Activated CD4-positive, alpha-beta memory T cell treated with anti-CD3 and anti-CD28 coated beads for 36 hours (primary cell): ENCODE measurements at regions not wholly inside any gene's neighbourhood (a gene's known extent, or its start where the extent isn't known, plus 50 kb on each side); places are given as distances from the start of the nearest gene placed in this dataset.
"Not testable (repeated sequence)": the region's sequence is repeated elsewhere in the genome, so short reads cannot be mapped to it uniquely, and the experiment has no call there.

ENCODE experiments used
- CTCF ChIA-PET: fragments of 350-600 bp; sonication (Branson Sonifier 250); formaldehyde crosslinking; loops from one replicate; lab custom pipeline; 2021; ENCODE audit warnings: antibody characterized with exemption, inconsistent platforms; lab: Charles Lee
- POLR2A ChIA-PET: fragments of 350-600 bp; sonication (Branson Sonifier 250); formaldehyde crosslinking; loops from one replicate; lab custom pipeline; 2021; ENCODE audit warnings: antibody characterized with exemption; lab: Charles Lee
- DNase-seq: peaks from one replicate; pipeline ENCODE4 v3.0.0-alpha.2; 2020
- H3K27ac Mint-ChIP-seq: one replicate; pipeline ENCODE4 v1.8.0; 2021; ENCODE audit warnings: mixed read lengths
- H3K27me3 Mint-ChIP-seq: one replicate; pipeline ENCODE4 v1.8.0; 2021; ENCODE audit warnings: mixed read lengths
- H3K36me3 Mint-ChIP-seq: one replicate; pipeline ENCODE4 v1.8.0; 2021; ENCODE audit warnings: mixed read lengths
- H3K4me1 Mint-ChIP-seq: one replicate; pipeline ENCODE4 v1.8.0; 2021; ENCODE audit warnings: low read depth, mixed read lengths
- H3K4me3 Mint-ChIP-seq: one replicate; pipeline ENCODE4 v1.8.0; 2021; ENCODE audit warnings: mild to moderate bottlenecking, mixed read lengths
- H3K9me3 Mint-ChIP-seq: one replicate; pipeline ENCODE4 v1.8.0; 2021; ENCODE audit warnings: mixed read lengths
- intact Hi-C: fragments of 100-400 bp; cut with micrococcal nuclease; formaldehyde crosslinking; loops from one replicate; pipeline ENCODE4 v1.15.1; 2023

DNA sequence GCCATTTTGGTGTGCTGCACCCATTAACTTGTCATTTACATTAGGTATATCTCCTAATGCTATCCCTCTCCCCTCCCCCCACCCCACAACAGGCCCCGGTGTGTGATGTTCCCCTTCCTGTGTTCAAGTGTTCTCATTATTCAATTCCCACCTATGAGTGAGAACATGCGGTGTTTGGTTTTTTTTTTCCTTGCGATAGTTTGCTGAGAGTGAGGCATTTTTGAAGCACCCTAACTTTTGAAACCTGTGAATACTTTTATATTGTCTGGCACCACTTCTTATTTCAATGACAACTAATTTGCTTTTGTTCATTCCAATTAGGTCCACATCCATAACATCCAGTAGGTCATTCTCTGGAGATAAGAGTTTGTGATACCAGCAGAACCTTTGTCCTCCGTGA, 244.0 kb upstream of the PTGER4 start:
- ChIA-PET POLR2A (interaction anchor here (2.5 to 3.9 kb wide), 2 partner anchors 25 to 29 kb away, joined by 18 to 27 read pairs; no protein-coding TSS in a partner anchor), CTCF (interaction anchor here (0.6 kb wide), 1 partner anchor 331 kb away, joined by 3 read pairs; no protein-coding TSS in a partner anchor)
- intact Hi-C loops = loop anchor here (1.0 to 2.0 kb wide), 5 partner anchors 7 to 243 kb away; partner anchors contain the start of gene PTGER4
- H3K27me3 Mint-ChIP-seq, DNase-seq, H3K36me3 Mint-ChIP-seq, H3K9me3 Mint-ChIP-seq: not testable (repeated sequence)
- peaks cover 59% of the 10 kb centered on the region for H3K4me1 Mint-ChIP-seq
- H3K27ac Mint-ChIP-seq = peak overlapping the region; percentile 86
- H3K4me3 Mint-ChIP-seq = peak overlapping the region; percentile 11

DNA sequence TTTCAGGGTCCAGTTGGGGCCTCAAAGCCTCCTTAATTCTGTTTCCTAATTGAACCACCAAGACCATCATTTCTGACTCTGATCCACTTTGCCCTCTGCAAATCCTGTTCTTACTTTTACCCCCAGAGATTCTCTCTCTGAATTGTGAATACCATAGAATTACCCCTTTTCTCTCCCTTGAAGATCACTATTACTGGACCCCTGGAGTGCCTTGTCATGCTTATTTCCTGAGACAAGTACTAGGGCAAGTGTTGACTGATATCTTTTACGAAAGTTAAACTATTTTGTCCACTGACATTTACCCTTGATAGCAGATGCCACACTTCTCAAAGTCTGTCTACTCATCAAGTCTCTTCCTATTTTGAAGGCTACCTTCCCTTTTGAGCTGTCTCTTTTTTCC, 246.9 kb upstream of the PTGER4 start:
- ChIA-PET CTCF (no interaction called here), POLR2A (no interaction called here)
- no peak overlapping the region for H3K27ac Mint-ChIP-seq
- peaks cover 74% of the 10 kb centered on the region for H3K4me1 Mint-ChIP-seq
- DNase-seq = no peak
- no peak overlapping the region for H3K4me3 Mint-ChIP-seq
- no peaks in the 10 kb centered on the region for H3K36me3 Mint-ChIP-seq
- intact Hi-C loops = no loop called here
- no peaks in the 10 kb centered on the region for H3K27me3 Mint-ChIP-seq
- H3K9me3 Mint-ChIP-seq = no peaks in the 10 kb centered on the region

- Mint-ChIP-seq H3K36me3 (no peaks in the 10 kb centered on the region), H3K4me1 (peaks cover 64% of the 10 kb centered on the region), H3K27ac (no peak overlapping the region), H3K27me3 (no peaks in the 10 kb centered on the region), H3K4me3 (no peak overlapping the region), H3K9me3 (no peaks in the 10 kb centered on the region)
- POLR2A ChIA-PET = interaction anchor here (0.9 to 1.4 kb wide), 2 partner anchors 30 to 48 kb away, joined by 3 to 4 read pairs; no protein-coding TSS in a partner anchor
- DNase-seq = no peak
- intact Hi-C loops = no loop called here
- CTCF ChIA-PET = interaction anchor here (0.8 to 2.0 kb wide), 2 partner anchors 10 to 24 kb away, joined by 3 to 5 read pairs; no protein-coding TSS in a partner anchor
Observed at GRCh38 chr5:40431734-40432133, 248.0 kb upstream of the PTGER4 start.

DNA sequence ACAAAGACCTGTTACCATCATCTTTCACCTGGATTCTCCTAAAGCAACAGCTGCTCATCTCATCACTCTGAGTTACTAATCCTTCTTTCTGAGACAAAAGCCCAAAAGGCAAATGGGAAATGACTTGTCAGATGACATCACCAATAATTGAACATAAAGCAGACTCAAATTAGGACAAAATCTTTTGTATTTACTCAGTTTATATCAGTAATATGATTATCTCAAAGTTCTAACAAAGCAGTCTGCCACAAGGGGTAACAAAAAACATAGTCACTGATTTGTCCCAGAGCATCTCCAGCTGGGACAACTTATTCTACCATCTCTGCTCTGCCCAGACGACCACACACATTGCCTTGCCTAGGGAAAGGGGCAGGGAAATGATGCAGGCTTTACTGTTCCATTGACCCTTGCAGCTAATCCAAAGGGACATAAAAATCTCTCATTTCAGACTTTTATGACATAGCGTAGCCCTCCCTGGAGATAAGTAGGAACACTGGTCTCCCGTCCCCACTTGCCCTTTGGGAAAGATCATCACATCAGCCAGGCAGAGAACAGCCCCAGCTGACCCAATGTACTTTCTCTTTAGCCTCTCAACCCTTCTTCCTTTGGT, 249.5 kb upstream of the PTGER4 start:
- no peak for DNase-seq
- Mint-ChIP-seq H3K27me3 (no peaks in the 10 kb centered on the region), H3K27ac (peak overlapping the region; percentile 75), H3K4me3 (no peak overlapping the region), H3K9me3 (peaks cover 4% of the 10 kb centered on the region), H3K4me1 (peaks cover 49% of the 10 kb centered on the region), H3K36me3 (no peaks in the 10 kb centered on the region)
- POLR2A ChIA-PET = interaction anchor here (0.9 to 1.7 kb wide), 6 partner anchors 11 to 75 kb away, joined by 3 to 8 read pairs (median 4); no protein-coding TSS in a partner anchor
- CTCF ChIA-PET = interaction anchor here (0.8 to 2.1 kb wide), 5 partner anchors 11 to 482 kb away, joined by 3 to 5 read pairs (median 4); no protein-coding TSS in a partner anchor
- intact Hi-C loops = no loop called here

DNA sequence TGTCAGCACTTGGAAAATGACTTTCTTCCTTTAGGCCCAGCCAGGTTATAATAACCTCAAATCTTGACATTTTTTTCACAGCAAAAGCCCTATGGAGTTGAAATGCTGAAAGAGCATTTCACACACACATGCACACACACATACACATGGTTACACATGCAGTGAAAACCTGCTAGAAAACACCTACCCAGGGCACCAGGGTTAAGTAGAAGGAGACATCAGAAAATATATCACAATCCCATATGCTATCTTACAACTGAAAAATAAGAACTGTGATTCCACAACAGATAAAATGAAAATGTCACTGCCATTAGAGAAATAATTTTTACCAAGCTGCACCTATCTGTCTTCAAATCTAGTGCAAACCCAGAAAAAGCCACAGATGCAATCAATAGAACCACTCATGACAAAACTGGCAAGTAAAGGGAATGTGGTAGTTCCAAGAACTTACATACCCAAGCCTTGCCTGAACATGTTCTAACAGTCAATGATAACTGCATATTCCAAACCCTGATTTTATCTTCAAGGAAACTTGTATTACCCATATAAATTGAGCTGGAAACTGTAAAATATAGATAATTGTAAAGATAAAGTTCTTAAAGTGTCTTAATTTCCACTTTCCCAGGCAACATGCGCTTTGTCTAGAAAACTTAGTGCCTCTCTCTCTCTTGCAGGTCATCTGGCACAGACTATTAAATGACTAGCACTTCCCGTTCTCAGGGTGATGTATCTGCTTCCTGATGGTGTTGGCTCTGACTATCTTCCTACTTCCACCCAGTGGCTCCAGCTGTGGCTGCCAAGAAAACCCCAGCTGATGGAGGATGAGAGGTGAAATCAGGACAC, 250.2 kb upstream of the PTGER4 start:
- Mint-ChIP-seq H3K27me3 (no peaks in the 10 kb centered on the region), H3K36me3 (no peaks in the 10 kb centered on the region), H3K27ac (peak overlapping the region; percentile 75), H3K4me3 (no peak overlapping the region), H3K4me1 (peaks cover 43% of the 10 kb centered on the region), H3K9me3 (peaks cover 4% of the 10 kb centered on the region)
- ChIA-PET POLR2A (interaction anchor here (0.9 to 1.7 kb wide), 4 partner anchors 12 to 61 kb away, joined by 3 to 8 read pairs (median 4); no protein-coding TSS in a partner anchor), CTCF (interaction anchor here (0.8 to 2.1 kb wide), 4 partner anchors 19 to 481 kb away, joined by 3 to 4 read pairs (median 4); no protein-coding TSS in a partner anchor)
- peak; percentile 56 for DNase-seq
- intact Hi-C loops = loop anchor here (1.0 kb wide), 1 partner anchor 19 kb away; no protein-coding TSS in a partner anchor

DNA sequence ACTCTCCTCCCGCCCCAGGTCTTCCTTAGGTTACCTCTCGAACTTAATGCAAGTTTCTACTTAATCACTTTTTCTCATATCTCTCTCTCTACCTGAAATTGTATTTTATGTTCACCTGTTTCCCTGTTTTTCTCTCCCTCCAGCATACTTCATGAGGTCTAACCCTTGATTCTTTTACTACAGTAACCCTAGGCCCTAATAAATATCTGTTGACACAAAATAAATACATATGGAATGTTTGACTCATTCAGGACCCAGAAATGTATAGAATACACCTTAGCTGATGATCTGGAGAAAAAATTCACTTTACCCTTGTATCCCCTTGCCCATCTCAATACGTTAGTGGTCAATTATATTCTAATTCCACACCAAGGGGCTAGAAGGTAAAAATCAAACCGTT, 250.9 kb upstream of the PTGER4 start:
- intact Hi-C loops = loop anchor here (1.0 kb wide), 2 partner anchors 7 to 19 kb away; no protein-coding TSS in a partner anchor
- no peaks in the 10 kb centered on the region for H3K27me3 Mint-ChIP-seq
- H3K27ac Mint-ChIP-seq = no peak overlapping the region
- H3K4me3 Mint-ChIP-seq = no peak overlapping the region
- H3K9me3 Mint-ChIP-seq = peaks cover 4% of the 10 kb centered on the region
- ChIA-PET CTCF (interaction anchor here (0.6 to 1.5 kb wide), 2 partner anchors 43 to 450 kb away, joined by 3 read pairs; no protein-coding TSS in a partner anchor), POLR2A (interaction anchor here (1.0 to 1.5 kb wide), 2 partner anchors 8 to 59 kb away, joined by 3 to 7 read pairs; no protein-coding TSS in a partner anchor)
- peaks cover 38% of the 10 kb centered on the region for H3K4me1 Mint-ChIP-seq
- H3K36me3 Mint-ChIP-seq = no peaks in the 10 kb centered on the region
- no peak for DNase-seq

DNA sequence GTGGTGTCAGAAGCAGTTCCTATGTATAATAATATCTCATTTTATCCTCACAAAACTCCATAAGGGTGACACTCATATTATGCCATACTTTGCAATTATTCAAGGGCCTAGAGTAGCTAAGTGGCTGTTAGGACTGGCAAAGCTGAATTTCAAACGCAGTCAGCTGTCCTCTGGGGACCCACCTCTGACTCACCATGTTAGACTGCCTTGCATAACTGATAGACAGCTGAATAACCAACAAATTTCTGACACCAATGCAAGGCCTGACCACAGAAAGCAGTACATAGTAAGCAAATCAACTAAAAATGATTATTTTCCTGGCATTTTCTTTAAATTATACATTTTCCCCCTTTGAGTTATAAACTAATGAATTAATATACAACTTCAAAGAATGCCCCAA, 251.6 kb upstream of the PTGER4 start:
- Mint-ChIP-seq H3K4me1 (peaks cover 34% of the 10 kb centered on the region), H3K4me3 (no peak overlapping the region), H3K27ac (no peak overlapping the region), H3K27me3 (no peaks in the 10 kb centered on the region), H3K36me3 (no peaks in the 10 kb centered on the region), H3K9me3 (peaks cover 4% of the 10 kb centered on the region)
- intact Hi-C loops = loop anchor here (1.0 kb wide), 1 partner anchor 8 kb away; no protein-coding TSS in a partner anchor
- ChIA-PET CTCF (interaction anchor here (0.6 to 1.2 kb wide), 2 partner anchors 13 to 449 kb away, joined by 3 read pairs; no protein-coding TSS in a partner anchor), POLR2A (interaction anchor here (0.9 to 1.5 kb wide), 3 partner anchors 9 to 59 kb away, joined by 3 to 7 read pairs (median 3); no protein-coding TSS in a partner anchor)
- peak; percentile 50 for DNase-seq

GRCh38 chr5:40417046-40417810, 262.5 kb upstream of the PTGER4 start:
- DNase-seq, intact Hi-C loops, H3K4me3 Mint-ChIP-seq, H3K4me1 Mint-ChIP-seq, POLR2A ChIA-PET, CTCF ChIA-PET, H3K27me3 Mint-ChIP-seq, H3K36me3 Mint-ChIP-seq, H3K27ac Mint-ChIP-seq: not testable (repeated sequence)
- H3K9me3 Mint-ChIP-seq = peaks cover 19% of the 10 kb centered on the region

DNA sequence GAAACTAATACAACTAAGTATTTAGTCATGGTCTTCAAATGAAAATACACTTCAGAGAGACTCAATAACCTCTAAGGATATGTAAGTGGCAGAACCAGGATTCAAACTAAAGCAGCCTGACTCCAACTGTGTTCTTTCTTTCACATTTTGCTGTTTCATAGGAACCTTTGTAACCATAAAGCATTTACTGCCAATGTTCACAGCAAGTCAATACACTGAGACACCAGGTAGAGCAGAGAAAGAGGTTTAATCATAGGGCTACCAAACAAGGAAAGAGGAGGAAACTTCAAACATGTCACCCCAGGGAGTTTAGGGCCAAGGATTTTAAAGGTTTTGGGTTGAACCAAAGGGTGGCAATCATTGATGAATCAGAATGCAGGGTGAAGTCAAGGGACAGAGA, 263.1 kb upstream of the PTGER4 start:
- CTCF ChIA-PET = no interaction called here
- POLR2A ChIA-PET = no interaction called here
- DNase-seq = no peak
- intact Hi-C loops = no loop called here
- H3K4me1 Mint-ChIP-seq = peaks cover 6% of the 10 kb centered on the region
- H3K4me3 Mint-ChIP-seq = no peak overlapping the region
- H3K27me3 Mint-ChIP-seq = no peaks in the 10 kb centered on the region
- no peak overlapping the region for H3K27ac Mint-ChIP-seq
- peaks cover 12% of the 10 kb centered on the region for H3K9me3 Mint-ChIP-seq
- peaks cover 3% of the 10 kb centered on the region for H3K36me3 Mint-ChIP-seq

DNA sequence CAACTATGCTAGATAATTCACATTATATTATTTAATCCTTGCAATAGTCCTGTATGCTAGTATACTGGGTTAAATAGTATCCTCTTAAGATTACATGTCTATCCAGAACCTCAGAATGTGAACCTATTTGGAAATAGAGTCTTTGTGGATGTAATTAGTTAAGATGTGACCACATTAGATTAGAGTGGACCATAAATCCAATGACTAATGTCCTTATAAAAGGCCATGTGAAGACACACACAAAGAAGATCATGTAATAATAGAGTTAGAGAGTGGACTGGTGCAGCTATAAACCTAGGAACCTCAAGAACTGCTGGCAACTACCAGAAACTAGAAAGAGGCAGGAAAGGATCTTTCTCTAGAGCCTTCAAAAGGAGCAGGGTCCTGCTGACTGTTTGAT, 263.6 kb upstream of the PTGER4 start:
- Mint-ChIP-seq H3K9me3 (peaks cover 10% of the 10 kb centered on the region), H3K4me3 (no peak overlapping the region), H3K36me3 (peaks cover 5% of the 10 kb centered on the region), H3K4me1 (peaks cover 11% of the 10 kb centered on the region), H3K27me3 (no peaks in the 10 kb centered on the region), H3K27ac (no peak overlapping the region)
- CTCF ChIA-PET = no interaction called here
- no peak for DNase-seq
- intact Hi-C loops = no loop called here
- POLR2A ChIA-PET = no interaction called here

DNA sequence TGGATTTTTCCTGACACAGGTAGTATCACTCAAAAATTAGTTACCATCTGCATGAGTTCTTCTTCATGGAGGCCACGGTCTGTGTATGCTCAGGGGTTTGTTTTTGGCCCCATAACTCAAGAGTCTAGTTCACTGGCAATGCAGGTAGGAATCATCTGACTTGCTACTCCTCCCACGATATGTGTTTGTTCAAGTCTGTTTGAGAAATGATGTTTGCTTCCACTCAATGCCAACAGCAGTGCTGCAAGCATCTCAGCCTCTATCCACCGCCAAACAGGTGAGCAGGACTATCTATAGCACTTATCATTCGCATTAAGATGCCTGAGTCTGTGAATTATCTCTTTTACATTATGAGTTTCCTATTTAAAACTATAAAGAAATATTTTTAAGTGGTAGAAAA, 264.8 kb upstream of the PTGER4 start:
- ChIA-PET POLR2A (no interaction called here), CTCF (interaction anchor here (0.8 kb wide), 1 partner anchor 30 kb away, joined by 3 read pairs; no protein-coding TSS in a partner anchor)

More for the DNA sequence above, 264.8 kb upstream of the PTGER4 start:
- intact Hi-C loops = loop anchor here (5.0 kb wide), 1 partner anchor 1203 kb away; no protein-coding TSS in a partner anchor
- H3K27ac Mint-ChIP-seq = no peak overlapping the region
- DNase-seq = no peak
- peaks cover 22% of the 10 kb centered on the region for H3K4me1 Mint-ChIP-seq
- H3K27me3 Mint-ChIP-seq = no peaks in the 10 kb centered on the region
- H3K4me3 Mint-ChIP-seq = no peak overlapping the region
- H3K36me3 Mint-ChIP-seq = peaks cover 5% of the 10 kb centered on the region
- H3K9me3 Mint-ChIP-seq = peaks cover 10% of the 10 kb centered on the region
